Heart left ventricle (tissue), 16 donors: ENCODE measurements at regions not wholly inside any gene's neighbourhood (a gene's known extent, or its start where the extent isn't known, plus 50 kb on each side); places are given as distances from the start of the nearest gene placed in this dataset.

Source experiments
- ATAC-seq, 4 donors: fragments of 200-7000 bp; cut with Tn5 transposase; one replicate each; pipeline ENCODE4 v1.9.1; 2020 to 2022; ENCODE audit warnings: moderate library complexity in 4 of 4, mild to moderate bottlenecking in 3 of 4, moderate number of reproducible peaks in 1 of 4
- DNase-seq, 5 donors: peaks; one replicate each; pipeline ENCODE4 v3.0.0-alpha.2; 2020
- H3K27ac ChIP-seq, 12 donors: fragments of 200-600 bp; sonication (generic) in 4 of 12; one replicate each; pipeline versions ENCODE4 v1.5.0 to v1.8.0; 2016 to 2022; ENCODE audit warnings: mild to moderate bottlenecking in 2 of 12
- H3K27me3 ChIP-seq, 9 donors: fragments of 200-600 bp; sonication (generic) in 2 of 9; one replicate each; pipeline versions ENCODE4 v1.5.1 to v1.8.0; 2016 to 2022; ENCODE audit warnings: mild to moderate bottlenecking in 3 of 9
- H3K36me3 ChIP-seq, 9 donors: fragments of 200-600 bp; sonication (generic) in 2 of 9; one replicate each; pipeline versions ENCODE4 v1.5.0 to v1.8.0; 2018 to 2022; ENCODE audit warnings: mild to moderate bottlenecking in 2 of 9
- H3K4me1 ChIP-seq, 12 donors: fragments of 200-600 bp; sonication (generic) in 4 of 12; one replicate each; pipeline versions ENCODE4 v1.5.0 to v1.8.0; 2016 to 2022; ENCODE audit warnings: mild to moderate bottlenecking in 3 of 12
- H3K4me3 ChIP-seq, 12 donors: fragments of 200-600 bp; sonication (generic) in 4 of 12; one replicate each; pipeline versions ENCODE4 v1.5.0 to v1.8.0; 2017 to 2022; ENCODE audit warnings: mild to moderate bottlenecking in 9 of 12, moderate library complexity in 4 of 12
- H3K9me3 ChIP-seq, 12 donors: fragments of 200-600 bp; sonication (generic) in 4 of 12; one replicate each; pipeline versions ENCODE4 v1.5.0 to v1.8.0; 2016 to 2022; ENCODE audit warnings: mild to moderate bottlenecking in 1 of 12
- CTCF ChIP-seq, 12 donors: fragments of 200-600 bp; sonication (generic) in 4 of 12; IDR thresholded peaks; one replicate each; pipeline versions ENCODE4 v1.5.0 to v1.8.0; 2018 to 2022; ENCODE audit warnings: antibody characterized with exemption in 12 of 12, mild to moderate bottlenecking in 5 of 12
- POLR2A ChIP-seq, 2 donors: fragments of 450-650 bp; IDR thresholded peaks; one replicate each; pipeline ENCODE4 v1.6.1; 2017; ENCODE audit warnings: antibody characterized with exemption in 2 of 2, mild to moderate bottlenecking in 2 of 2, moderate library complexity in 2 of 2
- WGBS, 4 donors: extraction: QIAGEN DNeasy Blood & Tissue Kit in 2 of 4; methylation state at CpG; one replicate each; pipeline versions ENCODE4 v1.1.5 to v1.1.7; 2013 to 2018; 5-methylcytosine and 5-hydroxymethylcytosine counted together
- intact Hi-C, 10 donors: fragments of 100-400 bp; cut with DNase I; formaldehyde crosslinking; loops; one replicate each; pipeline versions ENCODE4 v1.11.1 to v1.14.2; 2022
- donor health status: ischemic (EF 13 %, LVEDD 7.1; RV severe dilation, severe dysfunction).
- donor health status: healthy with polysubstance abuse.
- donor health status: DM: no; HTN: yes; CAD: no.
- donor health status: DM: no; HTN: no; CAD: no.
- donor health status: ischemic (EF 25% LVEDD 6.9; RV normal size, moderate dysfunction).
- donor health status: ischemic (EF 25% LVEDD 5.7; RV mildly dilated, moderate dysfunction).
- donor health status: healthy.
- donor health status: DM: yes; HTN: yes; CAD: no.
- donor health status: ischemic (EF 35%, LVEDD 5.7; RV mildly dilated, moderate dysfunction).
- donor health status: nonischemic (EF 11% LVEDD 7.7; RV severe dilation, severe dysfunction).
- donor health status: DM: yes; HTN: yes; CAD: no.
- donor health status: PGD.
- donor health status: ischemic (EF 29% LVEDD 5.4; RV normal size, mild dysfunction).
- donor health status: nonischemic (EF 23%, LVEDD 6.1; RV moderate dilation, normal function).

- DNase-seq (no peak), ATAC-seq (no peak)
- Histone ChIP-seq H3K27ac (no peak overlapping the region), H3K4me1 (no peaks in the 10 kb centered on the region), H3K4me3 (no peak overlapping the region), H3K36me3 (no peaks in the 10 kb centered on the region), H3K27me3 (no peaks in the 10 kb centered on the region), H3K9me3 (peaks cover 0 to 7% (median 0%) of the 10 kb centered on the region in 12 donors)
- intact Hi-C loops: no loop called here
- 7 to 35% (median 29%) methylated on average over 1 of the region's 1 CpG for WGBS, 4 donors
- TF ChIP-seq CTCF (IDR thresholded peaks at IDR 0.05) (no peak), POLR2A (IDR thresholded peaks at IDR 0.05) (no peak)
Observed at GRCh38 chr3:145869958-145870357, 291.0 kb downstream of the PLOD2 start.

GRCh38 chr3:145882436-145882835, 278.5 kb downstream of the PLOD2 start:
- Histone ChIP-seq H3K27me3 (no peaks in the 10 kb centered on the region), H3K27ac (no peak overlapping the region), H3K4me1 (no peaks in the 10 kb centered on the region), H3K36me3 (no peaks in the 10 kb centered on the region), H3K4me3 (no peak overlapping the region), H3K9me3 (peaks cover 0 to 6% (median 0%) of the 10 kb centered on the region in 12 donors)
- 62 to 69% (median 65%) methylated on average over 2 of the region's 2 CpGs for WGBS, 4 donors
- no peak for ATAC-seq
- TF ChIP-seq POLR2A (IDR thresholded peaks at IDR 0.05) (no peak), CTCF (IDR thresholded peaks at IDR 0.05) (no peak)
- intact Hi-C loops: no loop called here
- DNase-seq: no peak

- TF ChIP-seq POLR2A (IDR thresholded peaks at IDR 0.05) (no peak), CTCF (IDR thresholded peaks at IDR 0.05) (no peak)
- no peaks in the 10 kb centered on the region for H3K9me3 ChIP-seq
- no peaks in the 10 kb centered on the region for H3K4me1 ChIP-seq
- intact Hi-C loops: no loop called here
- ATAC-seq: no peak
- H3K4me3 ChIP-seq: no peak overlapping the region
- no peaks in the 10 kb centered on the region for H3K36me3 ChIP-seq
- H3K27ac ChIP-seq: no peak overlapping the region
- 49 to 67% (median 61%) methylated on average over 2 of the region's 2 CpGs for WGBS, 4 donors
- DNase-seq: no peak
- no peaks in the 10 kb centered on the region for H3K27me3 ChIP-seq
Observed at GRCh38 chr3:145889730-145890129, 271.3 kb downstream of the PLOD2 start.

- no peak for TF ChIP-seq POLR2A (IDR thresholded peaks at IDR 0.05)
- no peak for TF ChIP-seq CTCF (IDR thresholded peaks at IDR 0.05)
- Histone ChIP-seq H3K4me3 (no peak overlapping the region), H3K27ac (no peak overlapping the region), H3K9me3 (no peaks in the 10 kb centered on the region), H3K36me3 (no peaks in the 10 kb centered on the region), H3K4me1 (no peaks in the 10 kb centered on the region), H3K27me3 (no peaks in the 10 kb centered on the region)
- ATAC-seq (no peak), DNase-seq (no peak)
- intact Hi-C loops: no loop called here
- 76 to 84% (median 82%) methylated on average over 3 of the region's 3 CpGs for WGBS, 4 donors
Observed at GRCh38 chr3:145892869-145893268, 268.1 kb downstream of the PLOD2 start.
